ENCODE measurements at regions not wholly inside any gene's neighbourhood (a gene's known extent, or its start where the extent isn't known, plus 50 kb on each side); places are given as distances from the start of the nearest gene placed in this dataset.

GRCh38 chr2:17309181-17309580, 209.1 kb downstream of the RAD51AP2 start:
- in situ Hi-C loops (cut with HindIII; ENCODE audit: low pct_unique_long_range_greater_than_20kb, low sequenced_read_pairs): no loop called here
- CTCF ChIA-PET: interaction anchor here (0.6 kb wide), 1 partner anchor 58 kb away, joined by 5 read pairs; no protein-coding TSS in a partner anchor
- BruUV-seq (replicated peaks): no TSS peak
- Histone ChIP-seq H3K4me3 (ENCODE audit: low read depth in 2 of 2, low read length in 2 of 2) (no peak overlapping the region), H3K4me1 (ENCODE audit: control insufficient read depth, insufficient read depth, low read length) (no peaks in the 10 kb centered on the region), H3K27ac (ENCODE audit: low read length) (no peak overlapping the region), H3K36me3 (ENCODE audit: control insufficient read depth, insufficient read depth, low read length) (no peaks in the 10 kb centered on the region), H3K9me3 (ENCODE audit: control insufficient read depth, insufficient read depth, low read depth, low read length) (no peaks in the 10 kb centered on the region), H3K27me3 (ENCODE audit: control insufficient read depth, insufficient read depth, low read length) (no peaks in the 10 kb centered on the region)
- intact Hi-C loops (cut with micrococcal nuclease; ENCODE audit: unreplicated experiment): loop anchor here (1.0 kb wide), 1 partner anchor 536 kb away; no protein-coding TSS in a partner anchor
- POLR2A ChIA-PET: no interaction called here
- ATAC-seq: no peak
- DNase-seq (ENCODE audit: low read depth, low spot score): no peak
- TF ChIP-seq CTCF (IDR thresholded peaks at IDR 0.05) (no peak), POLR2AphosphoS5 (IDR thresholded peaks at IDR 0.05; ENCODE audit: low read depth, low read length) (no peak), SIN3A (IDR thresholded peaks at IDR 0.05; ENCODE audit: borderline replicate concordance, insufficient read depth, low read depth, low read length) (no peak), REST (IDR thresholded peaks at IDR 0.05; ENCODE audit: insufficient read depth in 1 of 2, low read depth in 2 of 2, low read length in 1 of 2) (no peak), TCF7L2 (IDR thresholded peaks at IDR 0.05; ENCODE audit: low read depth, low read length) (no peak)

DNA sequence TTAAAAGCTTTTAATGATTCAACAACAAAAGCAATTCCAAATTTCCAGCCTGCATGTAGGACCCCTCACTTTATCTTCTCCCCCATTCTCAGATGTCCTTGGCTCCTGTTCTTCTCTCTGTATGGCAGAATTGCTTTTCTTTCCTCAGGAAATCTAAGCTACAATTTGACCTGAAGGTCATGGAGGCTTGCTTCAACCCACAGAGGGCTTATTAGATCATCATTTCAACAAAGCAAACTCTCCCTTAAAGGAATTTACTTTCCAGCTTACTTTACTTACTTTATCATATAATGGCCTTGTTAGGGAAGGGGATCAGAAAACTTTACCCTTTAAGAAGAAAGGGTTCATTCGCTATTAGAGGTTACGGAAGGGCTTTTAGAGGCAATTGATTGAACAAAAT, 211.5 kb downstream of the RAD51AP2 start:
- intact Hi-C loops (cut with micrococcal nuclease; ENCODE audit: unreplicated experiment) (no loop called here), in situ Hi-C loops (cut with HindIII; ENCODE audit: low pct_unique_long_range_greater_than_20kb, low sequenced_read_pairs) (no loop called here)
- no peak overlapping the region for H3K4me3 ChIP-seq (ENCODE audit: low read depth in 2 of 2, low read length in 2 of 2)
- no peak for TF ChIP-seq TCF7L2 (IDR thresholded peaks at IDR 0.05; ENCODE audit: low read depth, low read length)
- TF ChIP-seq SIN3A (IDR thresholded peaks at IDR 0.05; ENCODE audit: borderline replicate concordance, insufficient read depth, low read depth, low read length): no peak
- TF ChIP-seq CTCF (IDR thresholded peaks at IDR 0.05): no peak
- no peak for TF ChIP-seq REST (IDR thresholded peaks at IDR 0.05; ENCODE audit: insufficient read depth in 1 of 2, low read depth in 2 of 2, low read length in 1 of 2)
- TF ChIP-seq POLR2AphosphoS5 (IDR thresholded peaks at IDR 0.05; ENCODE audit: low read depth, low read length): no peak
- no peak for DNase-seq (ENCODE audit: low read depth, low spot score)
- ATAC-seq: no peak
- CTCF ChIA-PET: no interaction called here
- H3K9me3 ChIP-seq (ENCODE audit: control insufficient read depth, insufficient read depth, low read depth, low read length): no peaks in the 10 kb centered on the region
- no peaks in the 10 kb centered on the region for H3K27me3 ChIP-seq (ENCODE audit: control insufficient read depth, insufficient read depth, low read length)
- no peaks in the 10 kb centered on the region for H3K4me1 ChIP-seq (ENCODE audit: control insufficient read depth, insufficient read depth, low read length)
- no peaks in the 10 kb centered on the region for H3K36me3 ChIP-seq (ENCODE audit: control insufficient read depth, insufficient read depth, low read length)
- POLR2A ChIA-PET: no interaction called here
- no peak overlapping the region for H3K27ac ChIP-seq (ENCODE audit: low read length)
- no TSS peak for BruUV-seq (replicated peaks)

Measured in Panc1 (cell line).